GM19025 (cell line): ENCODE measurements at regions not wholly inside any gene's neighbourhood (a gene's known extent, or its start where the extent isn't known, plus 50 kb on each side); places are given as distances from the start of the nearest gene placed in this dataset.
"Not testable (repeated sequence)": the region's sequence is repeated elsewhere in the genome, so short reads cannot be mapped to it uniquely, and the experiment has no call there.

Experiments
- ATAC-seq: cut with Tn5 transposase; IDR thresholded peaks from one replicate; pipeline ENCODE4 v1.9.1; 2021; ENCODE audit warnings: mild to moderate bottlenecking, low read depth, moderate library complexity; ENCODE audit not compliant: unreplicated experiment

GRCh38 chr4:67412153-67412712, 133.1 kb downstream of the CENPC start:
- not testable (repeated sequence) for ATAC-seq

GRCh38 chr4:67403342-67403741, 142.0 kb downstream of the CENPC start:
- ATAC-seq = no peak

DNA sequence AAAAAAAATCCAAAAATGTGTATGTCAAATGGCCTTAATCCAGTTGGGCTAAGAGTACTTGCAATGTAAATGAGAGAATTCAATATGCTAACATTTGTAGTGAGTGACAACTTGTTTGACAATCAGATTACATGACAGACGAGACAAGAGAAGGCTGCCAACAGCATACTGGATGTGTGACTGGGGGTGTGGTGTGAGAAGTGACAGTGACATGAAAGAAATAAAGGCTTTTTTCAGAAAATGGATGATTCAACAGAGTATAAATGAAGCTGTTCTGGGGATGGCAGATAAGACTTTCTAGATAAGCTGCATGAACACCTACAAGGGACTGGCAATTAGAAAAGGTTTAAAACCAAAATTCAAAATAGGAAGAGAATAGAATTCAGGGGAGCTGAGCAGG, 143.4 kb downstream of the CENPC start:
- ATAC-seq = no peak

DNA sequence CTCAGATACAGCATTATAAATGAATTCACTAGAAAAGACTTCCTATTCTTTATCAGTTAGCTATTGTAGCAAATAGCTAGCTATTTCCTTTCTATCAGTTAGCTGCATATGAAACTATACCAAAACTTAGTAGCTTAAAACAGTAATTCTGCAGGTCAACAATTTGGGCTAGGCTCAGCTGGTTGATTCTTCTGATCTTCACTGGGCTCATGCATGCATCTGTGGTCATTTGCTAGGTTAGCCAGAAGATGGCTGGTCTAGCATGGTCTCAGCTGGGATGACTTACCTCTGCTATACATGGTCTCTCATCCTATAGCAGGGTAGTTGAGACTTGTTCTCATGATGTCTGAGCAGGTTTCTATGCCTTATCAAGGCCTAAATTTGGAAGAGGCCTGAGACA, 147.4 kb downstream of the CENPC start:
- no peak for ATAC-seq

DNA sequence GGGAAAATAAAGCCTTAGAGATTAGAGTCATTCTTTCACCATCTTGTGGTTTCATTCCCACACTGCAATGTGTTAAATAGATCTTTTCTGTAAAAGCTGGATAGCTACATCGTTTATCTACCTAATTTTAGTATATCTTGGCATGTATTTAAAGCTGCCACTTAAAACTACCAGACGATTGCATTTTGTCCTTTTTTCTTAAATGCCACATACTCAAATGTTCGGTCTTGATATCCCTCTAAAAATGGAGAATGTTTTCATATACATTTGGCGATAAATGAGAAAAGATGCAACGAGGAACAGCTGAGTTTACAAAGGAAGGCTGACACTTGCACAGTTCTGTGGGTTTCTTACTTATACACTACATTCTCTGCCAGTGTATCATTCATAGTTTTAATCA, 148.3 kb downstream of the CENPC start:
- ATAC-seq = no peak

DNA sequence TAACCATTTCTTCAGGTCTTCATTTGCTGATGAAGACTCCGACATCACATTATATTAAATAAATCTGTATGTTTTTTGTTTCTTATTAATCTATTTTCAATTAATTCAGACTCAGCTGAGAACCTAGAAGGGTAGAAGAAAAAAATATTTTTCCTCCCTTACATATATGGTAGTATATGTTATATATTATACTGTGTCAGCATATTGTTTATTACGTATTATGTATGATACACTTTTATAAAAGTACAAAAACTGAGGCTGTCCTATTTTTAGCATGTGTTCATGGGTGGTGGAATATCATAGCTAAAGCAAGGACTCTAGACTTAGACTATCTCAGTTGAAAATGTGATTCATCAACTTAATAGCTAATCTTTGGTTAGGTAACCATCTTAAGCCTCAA, 149.3 kb downstream of the CENPC start:
- no peak for ATAC-seq

DNA sequence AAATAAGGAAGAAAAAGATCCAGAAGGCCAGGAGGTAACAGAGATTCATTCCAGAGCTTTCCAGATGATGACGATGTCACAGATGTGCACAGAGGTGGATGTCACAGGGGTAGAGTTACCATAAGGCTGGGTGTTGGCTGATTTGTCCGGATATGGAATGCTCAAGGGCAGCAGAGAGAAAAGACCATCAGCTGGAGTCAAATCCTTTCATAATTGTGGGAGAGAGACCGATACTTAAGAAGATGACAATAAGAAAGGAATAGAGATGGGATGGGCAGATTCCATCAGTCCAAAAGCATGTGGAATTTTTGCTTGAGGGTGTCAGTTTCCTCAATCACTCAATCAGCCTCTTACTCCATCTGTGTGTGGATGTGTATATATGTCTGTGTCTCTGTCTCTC, 150.4 kb downstream of the CENPC start:
- no peak for ATAC-seq

DNA sequence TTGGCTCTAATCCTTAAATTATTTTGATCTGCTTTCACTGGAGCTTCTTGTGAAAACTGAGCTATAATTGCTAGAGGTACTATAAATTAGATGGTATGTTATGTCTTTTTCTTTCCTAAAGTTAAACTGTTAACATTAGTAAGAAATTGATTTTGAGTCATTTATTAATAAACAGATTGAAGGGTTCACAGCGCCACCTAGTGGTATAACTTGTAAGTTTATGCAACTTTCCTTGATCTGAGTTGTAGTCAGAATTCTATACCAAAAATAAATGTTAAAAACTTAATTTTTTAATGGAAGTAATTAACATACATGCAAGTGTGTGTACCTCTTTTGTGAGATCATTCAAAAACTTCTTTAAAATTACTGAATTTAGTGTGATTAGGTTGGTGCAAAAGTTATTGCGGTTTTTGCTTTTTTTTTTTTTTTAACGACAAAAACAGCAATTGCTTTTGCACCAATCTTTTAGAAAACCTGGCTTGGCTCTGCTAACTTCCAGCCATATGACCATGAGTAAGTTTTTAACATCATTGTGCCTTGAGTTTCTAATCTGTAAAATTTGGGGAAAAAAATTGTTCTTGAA, 151.5 kb downstream of the CENPC start:
- no peak for ATAC-seq

- ATAC-seq = no peak
Observed at GRCh38 chr4:67393007-67393406, 152.3 kb downstream of the CENPC start.

GRCh38 chr4:67381406-67381804, 163.9 kb downstream of the CENPC start:
- ATAC-seq = not testable (repeated sequence)

DNA sequence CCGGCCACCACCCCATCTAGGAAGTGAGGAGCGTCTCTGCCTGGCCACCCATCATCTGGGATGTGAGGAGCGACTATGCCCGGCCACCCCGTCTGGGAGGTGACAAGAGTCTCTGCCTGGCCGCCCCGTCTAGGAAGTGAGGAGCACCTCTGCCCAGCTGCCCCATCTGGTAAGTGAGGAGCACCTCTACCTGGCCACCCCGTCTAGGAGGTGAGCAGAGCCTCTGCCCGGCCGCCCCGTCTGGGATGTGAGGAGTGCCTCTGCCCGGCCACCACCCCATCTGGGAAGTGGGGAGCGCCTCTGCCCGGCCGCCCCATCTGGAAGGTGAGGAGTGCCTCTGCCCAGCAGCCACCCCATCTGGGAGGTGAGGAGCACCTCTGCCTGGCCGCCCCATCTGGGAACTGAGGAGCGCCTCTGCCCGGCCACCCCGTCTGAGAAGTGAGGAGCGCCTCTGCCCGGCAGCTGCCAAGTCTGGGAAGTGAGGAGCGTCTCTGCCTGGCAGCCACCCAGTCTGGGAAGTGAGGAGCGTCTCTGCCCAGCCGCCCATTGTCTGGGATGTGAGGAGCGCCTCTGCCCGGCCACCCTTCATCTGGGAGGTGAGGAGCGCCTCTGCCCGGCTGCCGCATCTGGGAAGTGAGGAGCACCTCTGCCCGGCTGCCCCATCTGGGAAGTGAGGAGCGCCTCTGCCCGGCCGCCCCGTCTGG, 164.4 kb downstream of the CENPC start:
- not testable (repeated sequence) for ATAC-seq

DNA sequence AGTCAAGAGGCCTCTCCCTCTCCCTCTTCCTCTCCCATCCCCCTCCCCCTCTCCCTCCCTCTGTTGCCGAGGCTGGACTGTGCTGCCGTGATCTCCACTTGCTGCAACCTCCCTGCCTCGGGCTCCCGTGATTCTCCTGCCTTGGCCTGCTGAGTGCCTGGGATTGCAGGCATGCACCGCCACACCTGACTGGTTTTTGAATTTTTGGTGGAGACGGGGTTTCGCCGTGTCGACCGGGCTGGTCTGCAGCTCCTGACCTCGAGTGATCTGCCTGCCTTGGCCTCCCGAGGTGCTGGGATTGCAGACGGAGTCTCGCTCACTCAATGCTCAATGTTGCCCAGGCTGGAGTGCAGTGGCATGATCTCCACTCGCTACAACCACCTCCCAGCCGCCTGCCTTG, 165.1 kb downstream of the CENPC start:
- no peak for ATAC-seq

GRCh38 chr4:67375291-67375690, 170.0 kb downstream of the CENPC start:
- no peak for ATAC-seq

GRCh38 chr4:67371615-67372014, 173.7 kb downstream of the CENPC start:
- no peak for ATAC-seq

GRCh38 chr4:67366311-67366861, 178.9 kb downstream of the CENPC start:
- ATAC-seq = no peak

GRCh38 chr4:67365661-67366245, 179.6 kb downstream of the CENPC start:
- no peak for ATAC-seq

- no peak for ATAC-seq
Observed at GRCh38 chr4:67355806-67356205, 189.5 kb downstream of the CENPC start.

DNA sequence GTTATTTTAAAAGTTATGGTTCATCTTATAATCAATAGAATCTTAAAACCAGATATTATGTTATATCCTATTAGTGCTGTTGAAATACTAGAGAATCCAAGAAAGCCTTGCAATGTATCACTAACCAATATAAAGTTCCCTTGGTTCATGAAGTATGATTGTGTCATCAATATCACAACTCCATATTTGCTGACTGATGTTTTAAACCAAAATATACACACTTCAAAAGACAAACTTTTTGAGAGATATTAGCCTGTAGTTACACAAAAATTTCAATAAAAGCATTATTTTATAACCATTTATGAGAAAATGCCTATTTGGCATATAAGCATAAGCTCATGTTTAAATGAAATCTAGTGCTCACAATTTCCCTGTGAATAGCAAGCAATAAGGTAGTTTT, 198.6 kb downstream of the CENPC start:
- no peak for ATAC-seq

GRCh38 chr4:67344594-67345380, 200.5 kb downstream of the CENPC start:
- ATAC-seq = no peak

- ATAC-seq = no peak
Observed at GRCh38 chr4:67343199-67343598, 202.1 kb downstream of the CENPC start.

GRCh38 chr4:67342291-67342690, 203.0 kb downstream of the CENPC start:
- ATAC-seq = no peak
